B cell (primary cell): ENCODE measurements at regions not wholly inside any gene's neighbourhood (a gene's known extent, or its start where the extent isn't known, plus 50 kb on each side); places are given as distances from the start of the nearest gene placed in this dataset.

Experiments
- ATAC-seq: fragments of 200-7000 bp; cut with Tn5 transposase; one replicate; pipeline ENCODE4 v1.10.0; 2021; ENCODE audit warnings: low read depth, mild to moderate bottlenecking, moderate number of reproducible peaks, moderate library complexity
- CTCF ChIA-PET: fragments of 350-600 bp; sonication (Branson Sonifier 250); formaldehyde crosslinking; loops from one replicate; lab custom pipeline; 2021; ENCODE audit warnings: antibody characterized with exemption, inconsistent platforms; lab: Charles Lee
- POLR2A ChIA-PET: fragments of 350-600 bp; sonication (Branson Sonifier 250); formaldehyde crosslinking; loops from one replicate; lab custom pipeline; 2021; ENCODE audit warnings: antibody characterized with exemption; lab: Charles Lee
- DNase-seq: peaks from one replicate; pipeline ENCODE4 v3.0.0; 2013
- H2AFZ ChIP-seq: 2 replicates; pipeline ENCODE4 v1.6.1; 2012; ENCODE audit warnings: mild to moderate bottlenecking, low read depth, low read length; ENCODE audit not compliant: insufficient read depth, poor library complexity, severe bottlenecking
- H3K27ac ChIP-seq, 2 donors: 1 replicate in 1 of 2; 2 replicates in 1 of 2; pipeline ENCODE4 v1.5.1; 2012 to 2013; ENCODE audit warnings: low read length in 2 of 2, mild to moderate bottlenecking in 2 of 2, moderate library complexity in 1 of 2
- H3K27me3 ChIP-seq, 4 experiments: fragments of 200-600 bp in 1 of 4; sonication (generic) in 1 of 4; replicated peaks in 1 of 4; 1 replicate in 2 of 4; 2 replicates in 2 of 4; pipeline versions ENCODE4 v1.6.1 to v1.7.0; 2013 to 2016; ENCODE audit warnings: low read length in 3 of 4, mild to moderate bottlenecking in 2 of 4, mixed read lengths in 1 of 4, moderate library complexity in 1 of 4; ENCODE audit not compliant: insufficient read depth in 4 of 4, control insufficient read depth in 3 of 4; ENCODE audit errors: control extremely low read depth in 1 of 4
- H3K36me3 ChIP-seq, 2 experiments: replicated peaks in 1 of 2; 1 replicate in 1 of 2; 2 replicates in 1 of 2; pipeline versions ENCODE4 v1.6.1 to v1.7.1; 2013; ENCODE audit warnings: low read length in 1 of 2; ENCODE audit not compliant: insufficient read depth in 2 of 2, control insufficient read depth in 1 of 2; ENCODE audit errors: control extremely low read depth in 1 of 2, extremely low read depth in 1 of 2
- H3K4me1 ChIP-seq, 2 donors: fragments of 200-600 bp in 1 of 2; sonication (generic) in 1 of 2; 1 replicate in 1 of 2; 2 replicates in 1 of 2; pipeline versions ENCODE4 v1.5.1 to v1.6.1; 2013 to 2017; ENCODE audit warnings: low read length in 2 of 2; ENCODE audit not compliant: control insufficient read depth in 2 of 2, insufficient read depth in 2 of 2
- H3K4me2 ChIP-seq: replicated peaks from 2 replicates; pipeline ENCODE3; 2012; ENCODE audit warnings: mild to moderate bottlenecking, low read depth, low read length; ENCODE audit not compliant: poor library complexity, severe bottlenecking
- H3K4me3 ChIP-seq, 5 experiments: fragments of 200-600 bp in 1 of 5; sonication (generic) in 1 of 5; 1 replicate in 3 of 5; 2 replicates in 2 of 5; pipeline versions ENCODE4 v1.5.1 to v1.7.0; 2011 to 2016; ENCODE audit warnings: low read length in 4 of 5, mild to moderate bottlenecking in 4 of 5, low read depth in 2 of 5, control low read depth in 1 of 5, moderate library complexity in 1 of 5; ENCODE audit not compliant: insufficient read depth in 1 of 5; ENCODE audit errors: control extremely low read depth in 1 of 5, extremely low read depth in 1 of 5
- H3K79me2 ChIP-seq: fragments of 200-600 bp; sonication (generic); one replicate; pipeline ENCODE4 v1.6.0; 2016; ENCODE audit warnings: low read length; ENCODE audit not compliant: control insufficient read depth, insufficient read depth
- H3K9ac ChIP-seq: fragments of 200-600 bp; sonication (generic); 2 replicates; pipeline ENCODE4 v1.6.1; 2017; ENCODE audit warnings: mild to moderate bottlenecking, low read length, moderate library complexity
- H3K9me3 ChIP-seq, 3 donors: one replicate each; pipeline versions ENCODE4 v1.6.1 to v1.7.1; 2013; ENCODE audit warnings: low read length in 2 of 3; ENCODE audit not compliant: control insufficient read depth in 2 of 3, insufficient read depth in 1 of 3; ENCODE audit errors: control extremely low read depth in 1 of 3
- H4K20me1 ChIP-seq: 2 replicates; pipeline ENCODE4 v1.6.0; 2012; ENCODE audit warnings: mild to moderate bottlenecking, low read length; ENCODE audit not compliant: insufficient read depth, control insufficient read depth, poor library complexity, severe bottlenecking
- H3K27ac Mint-ChIP-seq: one replicate; pipeline ENCODE4 v1.8.0; 2021; ENCODE audit warnings: mixed read lengths
- H3K27me3 Mint-ChIP-seq: one replicate; pipeline ENCODE4 v1.8.0; 2021; ENCODE audit warnings: mixed read lengths
- H3K4me1 Mint-ChIP-seq: one replicate; pipeline ENCODE4 v1.8.0; 2021; ENCODE audit warnings: mixed read lengths
- H3K4me3 Mint-ChIP-seq: one replicate; pipeline ENCODE4 v1.8.0; 2021; ENCODE audit warnings: mixed read lengths
- H3K9me3 Mint-ChIP-seq: one replicate; pipeline ENCODE4 v1.8.0; 2022; ENCODE audit warnings: mixed read lengths; ENCODE audit not compliant: insufficient read depth
- CTCF ChIP-seq: fragments of 200-600 bp; IDR thresholded peaks from one replicate; pipeline ENCODE4 v1.8.0; 2022; ENCODE audit warnings: antibody characterized with exemption, mild to moderate bottlenecking
- EZH2 ChIP-seq: IDR thresholded peaks from 2 replicates; pipeline ENCODE4 v1.6.1; 2012; ENCODE audit warnings: borderline replicate concordance, low read depth, mild to moderate bottlenecking, moderate library complexity, low read length; ENCODE audit not compliant: insufficient read depth, poor library complexity, severe bottlenecking
- WGBS: methylation state at CpG from one replicate; pipeline ENCODE4 v1.1.5; 2013; ENCODE audit warnings: missing lambda C conversion rate; ENCODE audit not compliant: insufficient coverage; 5-methylcytosine and 5-hydroxymethylcytosine counted together
- intact Hi-C: fragments of 100-400 bp; cut with micrococcal nuclease; formaldehyde crosslinking; loops from one replicate; pipeline ENCODE4 v1.10.0; 2022

GRCh38 chr12:46693518-46693917, 132.3 kb downstream of the SLC38A4 start:
- DNase-seq, result no peak
- Mint-ChIP-seq H3K27ac (no peak overlapping the region), H3K4me3 (no peak overlapping the region), H3K4me1 (no peaks in the 10 kb centered on the region), H3K27me3 (no peaks in the 10 kb centered on the region), H3K9me3 (peaks cover 3% of the 10 kb centered on the region)
- Histone ChIP-seq H3K4me2 (no peak overlapping the region), H3K4me1 (no peaks in the 10 kb centered on the region), H3K36me3 (no peaks in the 10 kb centered on the region), H3K27me3 (no peaks in the 10 kb centered on the region), H3K27ac (no peak overlapping the region), H3K9me3 (peaks cover 2 to 13% (median 5%) of the 10 kb centered on the region in 3 donors), H2AFZ (no peak overlapping the region), H4K20me1 (no peaks in the 10 kb centered on the region), H3K4me3 (no peak overlapping the region), H3K9ac (no peak overlapping the region), H3K79me2 (no peaks in the 10 kb centered on the region)
- intact Hi-C loops, result no loop called here
- ATAC-seq, result no peak
- ChIA-PET POLR2A (no interaction called here), CTCF (no interaction called here)
- no CpG with 5 or more reads among the region's 2 CpGs for WGBS
- TF ChIP-seq EZH2 (no peak), CTCF (no peak)

GRCh38 chr12:46693034-46693433, 132.8 kb downstream of the SLC38A4 start:
- TF ChIP-seq EZH2, result no peak
- TF ChIP-seq CTCF, result no peak
- CTCF ChIA-PET, result no interaction called here
- no CpG with 5 or more reads among the region's 4 CpGs for WGBS

More at GRCh38 chr12:46693034-46693433, 132.8 kb downstream of the SLC38A4 start:
- H3K4me2 ChIP-seq, result no peak overlapping the region
- Mint-ChIP-seq H3K27ac (no peak overlapping the region), H3K4me1 (no peaks in the 10 kb centered on the region), H3K9me3 (no peaks in the 10 kb centered on the region), H3K4me3 (no peak overlapping the region), H3K27me3 (no peaks in the 10 kb centered on the region)
- POLR2A ChIA-PET, result no interaction called here
- no peaks in the 10 kb centered on the region for H3K36me3 ChIP-seq
- no peak overlapping the region for H3K27ac ChIP-seq
- DNase-seq (no peak), ATAC-seq (no peak)
- no peaks in the 10 kb centered on the region for H4K20me1 ChIP-seq
- intact Hi-C loops, result no loop called here
- no peak overlapping the region for H2AFZ ChIP-seq
- no peaks in the 10 kb centered on the region for H3K79me2 ChIP-seq
- no peaks in the 10 kb centered on the region for H3K27me3 ChIP-seq
- no peak overlapping the region for H3K4me3 ChIP-seq
- no peaks in the 10 kb centered on the region for H3K4me1 ChIP-seq
- peaks cover 0 to 9% (median 5%) of the 10 kb centered on the region in 3 donors for H3K9me3 ChIP-seq
- no peak overlapping the region for H3K9ac ChIP-seq
